GM23338 (cell line): ENCODE measurements at regions not wholly inside any gene's neighbourhood (a gene's known extent, or its start where the extent isn't known, plus 50 kb on each side); places are given as distances from the start of the nearest gene placed in this dataset.

Experiments used
- ATAC-seq: fragments of 200-7000 bp; cut with Tn5 transposase; 3 replicates; pipeline ENCODE4 v1.9.1; 2020
- DNase-seq: peaks from one replicate; pipeline ENCODE4 v3.0.0-alpha.2; 2015; ENCODE audit warnings: low spot score
- H2AFZ ChIP-seq: fragments of 200-600 bp; sonication (generic); 2 replicates; pipeline ENCODE4 v1.8.0; 2016; ENCODE audit warnings: antibody characterized with exemption, mild to moderate bottlenecking, moderate library complexity
- H3F3A ChIP-seq: fragments of 200-600 bp; sonication (generic); replicated peaks from 2 replicates; pipeline ENCODE4 v1.8.0; 2017; ENCODE audit warnings: antibody characterized with exemption, mixed run types, low read depth
- H3K27ac ChIP-seq: fragments of 200-600 bp; sonication (generic); 2 replicates; pipeline ENCODE4 v1.6.1; 2016; ENCODE audit warnings: low read depth
- H3K27me3 ChIP-seq: fragments of 200-600 bp; sonication (generic); 2 replicates; pipeline ENCODE4 v1.8.0; 2016; ENCODE audit warnings: mild to moderate bottlenecking, mixed run types, moderate library complexity; ENCODE audit not compliant: insufficient read depth
- H3K36me3 ChIP-seq: fragments of 200-600 bp; sonication (generic); 2 replicates; pipeline ENCODE4 v1.8.0; 2016; ENCODE audit warnings: mild to moderate bottlenecking; ENCODE audit not compliant: insufficient read depth
- H3K4me1 ChIP-seq: fragments of 200-600 bp; sonication (generic); 2 replicates; pipeline ENCODE4 v1.8.0; 2016; ENCODE audit warnings: mild to moderate bottlenecking, moderate library complexity; ENCODE audit not compliant: insufficient read depth
- H3K4me2 ChIP-seq: fragments of 200-600 bp; sonication (generic); 2 replicates; pipeline ENCODE4 v1.7.1; 2017; ENCODE audit warnings: mixed run types
- H3K4me3 ChIP-seq: fragments of 200-600 bp; sonication (generic); 2 replicates; pipeline ENCODE4 v1.6.1; 2016; ENCODE audit warnings: mixed run types
- H3K79me2 ChIP-seq: fragments of 200-600 bp; sonication (generic); replicated peaks from 2 replicates; pipeline ENCODE4 v1.8.0; 2017; ENCODE audit warnings: mild to moderate bottlenecking; ENCODE audit not compliant: insufficient read depth
- H3K9me2 ChIP-seq: fragments of 200-600 bp; sonication (generic); 2 replicates; pipeline ENCODE4 v1.8.0; 2017; ENCODE audit not compliant: insufficient read depth
- H4K20me1 ChIP-seq: fragments of 200-600 bp; sonication (generic); replicated peaks from 2 replicates; pipeline ENCODE4 v1.8.0; 2017; ENCODE audit warnings: mild to moderate bottlenecking; ENCODE audit not compliant: insufficient read depth
- H3K27ac Mint-ChIP-seq: 2 replicates; pipeline ENCODE4 v1.8.0; 2020; ENCODE audit warnings: inconsistent platforms, mild to moderate bottlenecking, moderate library complexity, mixed read lengths
- H3K27me3 Mint-ChIP-seq: 3 replicates; pipeline ENCODE4 v1.8.0; 2022; ENCODE audit warnings: low read depth, mild to moderate bottlenecking, moderate library complexity, mixed read lengths, inconsistent platforms; ENCODE audit not compliant: insufficient read depth, poor library complexity
- H3K36me3 Mint-ChIP-seq: 3 replicates; pipeline ENCODE4 v1.8.0; 2021; ENCODE audit warnings: low read depth, mild to moderate bottlenecking, inconsistent platforms, moderate library complexity, mixed read lengths
- H3K4me1 Mint-ChIP-seq: 3 replicates; pipeline ENCODE4 v1.8.0; 2020; ENCODE audit warnings: mild to moderate bottlenecking, inconsistent platforms, mixed read lengths
- H3K4me3 Mint-ChIP-seq: 3 replicates; pipeline ENCODE4 v1.8.0; 2021; ENCODE audit warnings: moderate library complexity, mild to moderate bottlenecking, inconsistent platforms, mixed read lengths
- H3K9me3 Mint-ChIP-seq: 3 replicates; pipeline ENCODE4 v1.8.0; 2020; ENCODE audit warnings: moderate library complexity, mild to moderate bottlenecking, inconsistent platforms, mixed read lengths
- CREB1 ChIP-seq: fragments of 250-450 bp; sonication (Bioruptor Pico); IDR thresholded peaks from 2 replicates; pipeline ENCODE4 v1.5.0; 2020; ENCODE audit warnings: low read depth, mild to moderate bottlenecking, moderate library complexity
- CTCF ChIP-seq, 2 experiments: fragments of 200-600 bp in 1 of 2; sonication (generic) in 1 of 2; conservative IDR thresholded peaks; 2 replicates each; pipeline versions ENCODE4 v1.5.1 to v1.6.1; 2016 to 2017; ENCODE audit warnings: antibody characterized with exemption in 2 of 2, low read depth in 2 of 2, mild to moderate bottlenecking in 2 of 2, moderate library complexity in 1 of 2
- ETS1 ChIP-seq: IDR thresholded peaks from 2 replicates; pipeline ENCODE4 v1.6.1; 2016; ENCODE audit warnings: antibody characterized with exemption
- EZH2 ChIP-seq: fragments of 200-600 bp; sonication (generic); IDR thresholded peaks from one replicate; pipeline ENCODE4 v1.8.0; 2017; ENCODE audit warnings: antibody characterized with exemption, mild to moderate bottlenecking, low read depth; ENCODE audit not compliant: unreplicated experiment
- EZH2phosphoT487 ChIP-seq: fragments of 200-600 bp; sonication (generic); IDR thresholded peaks from one replicate; pipeline ENCODE4 v1.8.1; 2018; ENCODE audit warnings: antibody characterized with exemption; ENCODE audit not compliant: unreplicated experiment
- NANOG ChIP-seq: IDR thresholded peaks from 2 replicates; pipeline ENCODE4 v1.6.1; 2016; ENCODE audit warnings: antibody characterized with exemption, borderline replicate concordance
- POLR2AphosphoS5 ChIP-seq: IDR thresholded peaks from 2 replicates; pipeline ENCODE4 v1.6.1; 2016; ENCODE audit warnings: antibody characterized with exemption, low read depth
- REST ChIP-seq: IDR thresholded peaks from one replicate; pipeline ENCODE4 v1.6.1; 2018; ENCODE audit warnings: antibody characterized with exemption; ENCODE audit not compliant: unreplicated experiment
- STAT1 ChIP-seq: IDR thresholded peaks from one replicate; pipeline ENCODE4 v1.6.1; 2016; ENCODE audit warnings: antibody characterized with exemption; ENCODE audit not compliant: unreplicated experiment
- ZNF114 ChIP-seq: fragments of 250-450 bp; sonication (Bioruptor Pico); IDR thresholded peaks from 2 replicates; pipeline ENCODE4 v1.5.0; 2020; ENCODE audit warnings: mild to moderate bottlenecking, moderate library complexity
- ZNF331 ChIP-seq: fragments of 250-450 bp; sonication (Bioruptor Pico); IDR thresholded peaks from 2 replicates; pipeline ENCODE4 v1.5.0; 2020; ENCODE audit warnings: low read depth, mild to moderate bottlenecking, moderate library complexity
- ZNF462 ChIP-seq: fragments of 250-450 bp; sonication (Bioruptor Pico); IDR thresholded peaks from 2 replicates; pipeline ENCODE4 v1.5.0; 2020; ENCODE audit warnings: mild to moderate bottlenecking, moderate library complexity

GRCh38 chr1:30414086-30414850 is 309.1 kb downstream of the MATN1 start (continued):
- TF ChIP-seq REST (no peak), NANOG (no peak), ZNF114 (CRISPR knock-in tag) (no peak), POLR2AphosphoS5 (no peak), CTCF (conservative IDR thresholded peaks at IDR 0.05; ENCODE audit: low read depth in 2 of 2) (no peak), ETS1 (no peak), STAT1 (no peak), EZH2phosphoT487 (no peak), CREB1 (CRISPR knock-in tag) (no peak), ZNF331 (CRISPR knock-in tag) (no peak), EZH2 (no peak)

- DNase-seq (no peak), ATAC-seq (no peak)
- H3F3A ChIP-seq = no peaks in the 10 kb centered on the region
- no peak for TF ChIP-seq ZNF114 (CRISPR knock-in tag)
- no peak for TF ChIP-seq ZNF462
- TF ChIP-seq POLR2AphosphoS5 = no peak
Observed at GRCh38 chr1:30413606-30414005, 309.8 kb downstream of the MATN1 start.

More at GRCh38 chr1:30413606-30414005, 309.8 kb downstream of the MATN1 start:
- no peak overlapping the region for H3K4me3 Mint-ChIP-seq
- peaks cover 5% of the 10 kb centered on the region; the same call in 2 of the 3 replicates for H3K4me1 Mint-ChIP-seq
- Histone ChIP-seq H3K27me3 (no peaks in the 10 kb centered on the region), H3K4me3 (no peak overlapping the region), H3K4me1 (no peaks in the 10 kb centered on the region), H2AFZ (no peak overlapping the region), H3K79me2 (no peaks in the 10 kb centered on the region), H3K4me2 (no peak overlapping the region), H3K9me2 (no peaks in the 10 kb centered on the region), H3K36me3 (no peaks in the 10 kb centered on the region), H3K27ac (no peak overlapping the region), H4K20me1 (no peaks in the 10 kb centered on the region)
- H3K36me3 Mint-ChIP-seq = no peaks in the 10 kb centered on the region
- H3K9me3 Mint-ChIP-seq = no peaks in the 10 kb centered on the region; the same call in 2 of the 3 replicates
- H3K27ac Mint-ChIP-seq = no peak overlapping the region
- H3K27me3 Mint-ChIP-seq = peaks cover 10% of the 10 kb centered on the region
